Transverse colon (tissue), 3 donors: ENCODE measurements at regions not wholly inside any gene's neighbourhood (a gene's known extent, or its start where the extent isn't known, plus 50 kb on each side); places are given as distances from the start of the nearest gene placed in this dataset.

Experiments
- EP300 ChIP-seq: sonication (generic); formaldehyde crosslinking; IDR thresholded peaks from one replicate; pipeline ENCODE4 v1.6.1; 2017; ENCODE audit warnings: antibody characterized with exemption, low read depth
- POLR2A ChIP-seq: fragments of 450-650 bp; IDR thresholded peaks from one replicate; pipeline ENCODE4 v1.6.1; 2016; ENCODE audit warnings: antibody characterized with exemption, mild to moderate bottlenecking, moderate library complexity
- TF ChIP-seq, protein P1 (sequence below), 5 experiments: fragments of 200-600 bp in 3 of 5; fragments of 450-650 bp in 2 of 5; sonication (generic) in 3 of 5; IDR thresholded peaks; 1 replicate in 2 of 5; 2 replicates in 3 of 5; pipeline ENCODE4 v1.5.1; 2016 to 2017; ENCODE audit warnings: antibody characterized with exemption in 5 of 5, inconsistent platforms in 3 of 5, mild to moderate bottlenecking in 2 of 5, moderate library complexity in 1 of 5

DNA sequence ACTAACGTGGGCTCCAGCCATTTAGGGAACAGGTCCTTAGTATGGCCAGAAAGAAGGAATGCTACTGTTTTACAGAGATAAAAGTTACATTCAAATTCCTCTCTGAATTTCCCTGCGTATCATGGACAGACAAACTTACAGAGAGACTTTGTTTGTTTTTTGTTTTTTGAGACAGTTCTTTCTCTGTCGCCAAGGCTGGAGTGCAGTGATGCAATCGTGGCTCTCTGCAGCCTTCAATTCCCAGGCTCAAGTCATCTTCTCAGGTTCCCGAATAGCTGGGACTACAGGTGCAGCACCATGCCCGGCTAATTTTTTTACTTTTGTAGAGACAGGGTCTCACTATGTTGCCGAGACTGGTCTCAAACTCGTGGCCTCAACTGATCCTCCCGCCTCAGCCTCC lies 64.5 kb upstream of the MPP7 start:
- TF ChIP-seq POLR2A (no peak), EP300 (no peak)
- TF ChIP-seq, protein P1, sequence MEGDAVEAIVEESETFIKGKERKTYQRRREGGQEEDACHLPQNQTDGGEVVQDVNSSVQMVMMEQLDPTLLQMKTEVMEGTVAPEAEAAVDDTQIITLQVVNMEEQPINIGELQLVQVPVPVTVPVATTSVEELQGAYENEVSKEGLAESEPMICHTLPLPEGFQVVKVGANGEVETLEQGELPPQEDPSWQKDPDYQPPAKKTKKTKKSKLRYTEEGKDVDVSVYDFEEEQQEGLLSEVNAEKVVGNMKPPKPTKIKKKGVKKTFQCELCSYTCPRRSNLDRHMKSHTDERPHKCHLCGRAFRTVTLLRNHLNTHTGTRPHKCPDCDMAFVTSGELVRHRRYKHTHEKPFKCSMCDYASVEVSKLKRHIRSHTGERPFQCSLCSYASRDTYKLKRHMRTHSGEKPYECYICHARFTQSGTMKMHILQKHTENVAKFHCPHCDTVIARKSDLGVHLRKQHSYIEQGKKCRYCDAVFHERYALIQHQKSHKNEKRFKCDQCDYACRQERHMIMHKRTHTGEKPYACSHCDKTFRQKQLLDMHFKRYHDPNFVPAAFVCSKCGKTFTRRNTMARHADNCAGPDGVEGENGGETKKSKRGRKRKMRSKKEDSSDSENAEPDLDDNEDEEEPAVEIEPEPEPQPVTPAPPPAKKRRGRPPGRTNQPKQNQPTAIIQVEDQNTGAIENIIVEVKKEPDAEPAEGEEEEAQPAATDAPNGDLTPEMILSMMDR (IDR thresholded peaks at IDR 0.05), result no peak
